GM12874 (cell line): ENCODE measurements at regions not wholly inside any gene's neighbourhood (a gene's known extent, or its start where the extent isn't known, plus 50 kb on each side); places are given as distances from the start of the nearest gene placed in this dataset.

Experiments
- TF ChIP-seq, protein P1 (sequence below): IDR thresholded peaks from 2 replicates; pipeline ENCODE4 v1.5.1; 2011; ENCODE audit warnings: low read depth, mild to moderate bottlenecking, control low read depth, low read length, moderate library complexity; ENCODE audit not compliant: insufficient read depth

DNA sequence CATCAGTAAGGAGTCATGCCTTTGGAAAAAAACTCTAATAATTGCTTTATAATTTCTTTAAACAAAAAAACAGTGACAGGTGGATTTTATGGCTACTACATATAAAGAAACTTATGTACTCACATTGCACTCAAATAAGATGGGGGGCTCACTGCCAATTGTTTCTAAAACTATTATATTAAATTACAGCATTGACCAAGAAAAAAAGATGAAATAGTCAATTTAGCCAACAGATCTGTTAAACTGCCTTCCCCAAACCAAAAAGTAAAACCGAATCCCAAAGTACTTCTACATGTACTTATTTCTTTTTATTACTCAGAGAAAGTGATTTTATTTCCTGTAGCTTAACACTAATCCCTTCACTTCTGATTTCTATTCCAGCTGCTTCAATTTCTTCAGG lies 716.8 kb upstream of the SLITRK5 start:
- TF ChIP-seq, protein P1, sequence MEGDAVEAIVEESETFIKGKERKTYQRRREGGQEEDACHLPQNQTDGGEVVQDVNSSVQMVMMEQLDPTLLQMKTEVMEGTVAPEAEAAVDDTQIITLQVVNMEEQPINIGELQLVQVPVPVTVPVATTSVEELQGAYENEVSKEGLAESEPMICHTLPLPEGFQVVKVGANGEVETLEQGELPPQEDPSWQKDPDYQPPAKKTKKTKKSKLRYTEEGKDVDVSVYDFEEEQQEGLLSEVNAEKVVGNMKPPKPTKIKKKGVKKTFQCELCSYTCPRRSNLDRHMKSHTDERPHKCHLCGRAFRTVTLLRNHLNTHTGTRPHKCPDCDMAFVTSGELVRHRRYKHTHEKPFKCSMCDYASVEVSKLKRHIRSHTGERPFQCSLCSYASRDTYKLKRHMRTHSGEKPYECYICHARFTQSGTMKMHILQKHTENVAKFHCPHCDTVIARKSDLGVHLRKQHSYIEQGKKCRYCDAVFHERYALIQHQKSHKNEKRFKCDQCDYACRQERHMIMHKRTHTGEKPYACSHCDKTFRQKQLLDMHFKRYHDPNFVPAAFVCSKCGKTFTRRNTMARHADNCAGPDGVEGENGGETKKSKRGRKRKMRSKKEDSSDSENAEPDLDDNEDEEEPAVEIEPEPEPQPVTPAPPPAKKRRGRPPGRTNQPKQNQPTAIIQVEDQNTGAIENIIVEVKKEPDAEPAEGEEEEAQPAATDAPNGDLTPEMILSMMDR = no peak

DNA sequence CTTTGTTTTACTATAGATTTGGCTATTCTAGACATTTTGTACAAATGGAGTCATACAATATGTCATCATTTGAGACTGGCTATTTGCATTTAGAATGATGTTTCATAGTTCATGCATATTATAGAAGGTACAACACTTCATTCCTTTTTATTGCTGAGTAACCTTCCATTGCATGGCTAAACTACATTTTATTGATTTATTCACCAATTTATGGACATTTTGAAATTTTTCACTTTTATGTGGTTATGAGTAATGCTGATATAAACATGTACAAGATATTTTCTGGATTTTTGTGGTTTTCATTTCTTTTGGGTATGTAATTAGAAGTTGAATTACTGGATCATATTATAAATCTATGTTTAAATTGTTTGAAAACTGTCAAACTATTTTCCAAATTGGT lies 710.3 kb upstream of the SLITRK5 start:
- TF ChIP-seq, protein P1 = no peak

DNA sequence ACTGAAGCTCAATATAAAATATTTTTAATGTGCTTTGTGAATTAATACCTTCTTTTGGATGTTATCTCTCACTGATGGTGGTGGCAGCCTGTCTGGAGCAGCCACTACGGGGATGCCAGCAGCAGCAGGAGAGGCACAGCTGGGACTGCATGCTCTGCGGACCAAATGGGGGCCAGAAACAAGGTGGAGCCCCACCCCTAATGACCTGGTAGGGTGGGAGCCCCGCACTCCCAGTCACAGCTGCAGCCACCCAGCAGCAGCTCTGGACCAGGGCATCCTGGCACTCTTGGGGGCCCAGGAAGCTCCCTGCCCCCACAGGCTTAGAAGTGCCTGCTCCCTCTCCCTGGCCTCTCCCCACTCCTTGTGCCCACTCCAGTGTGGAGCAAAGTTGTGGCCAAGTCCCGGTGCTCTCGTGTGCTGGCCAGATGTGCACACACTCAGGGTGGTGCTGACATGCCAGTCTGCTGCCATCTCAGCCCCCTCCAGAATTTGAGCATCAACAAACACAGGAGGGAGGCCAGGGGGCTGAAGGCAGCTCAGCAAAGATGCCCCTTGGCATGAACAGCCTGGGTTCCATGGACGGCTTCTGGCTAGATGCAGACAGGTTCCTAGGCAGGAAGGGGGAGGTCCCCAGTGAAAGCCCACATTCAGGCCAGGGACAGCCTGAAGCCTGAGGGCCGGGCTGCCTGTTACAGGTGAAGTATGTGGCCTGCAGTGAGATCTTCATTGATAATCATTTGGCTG lies 696.7 kb upstream of the SLITRK5 start:
- TF ChIP-seq, protein P1 = no peak

DNA sequence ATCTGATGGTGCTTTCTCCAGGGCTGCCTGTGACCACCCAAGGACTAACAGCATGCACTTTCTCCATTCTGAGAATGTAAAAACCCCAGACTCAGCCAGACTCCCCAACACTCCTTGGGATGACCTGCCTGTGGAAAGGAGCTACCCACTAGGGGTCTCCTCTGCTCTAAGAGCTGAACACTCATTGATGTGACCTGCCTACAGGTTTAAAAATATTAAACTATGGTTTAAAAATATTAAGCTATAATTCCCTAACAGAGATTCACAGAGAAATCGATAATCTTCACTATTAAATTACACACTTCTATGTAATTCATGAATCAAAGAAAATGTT lies 696.2 kb upstream of the SLITRK5 start:
- TF ChIP-seq, protein P1 = no peak

DNA sequence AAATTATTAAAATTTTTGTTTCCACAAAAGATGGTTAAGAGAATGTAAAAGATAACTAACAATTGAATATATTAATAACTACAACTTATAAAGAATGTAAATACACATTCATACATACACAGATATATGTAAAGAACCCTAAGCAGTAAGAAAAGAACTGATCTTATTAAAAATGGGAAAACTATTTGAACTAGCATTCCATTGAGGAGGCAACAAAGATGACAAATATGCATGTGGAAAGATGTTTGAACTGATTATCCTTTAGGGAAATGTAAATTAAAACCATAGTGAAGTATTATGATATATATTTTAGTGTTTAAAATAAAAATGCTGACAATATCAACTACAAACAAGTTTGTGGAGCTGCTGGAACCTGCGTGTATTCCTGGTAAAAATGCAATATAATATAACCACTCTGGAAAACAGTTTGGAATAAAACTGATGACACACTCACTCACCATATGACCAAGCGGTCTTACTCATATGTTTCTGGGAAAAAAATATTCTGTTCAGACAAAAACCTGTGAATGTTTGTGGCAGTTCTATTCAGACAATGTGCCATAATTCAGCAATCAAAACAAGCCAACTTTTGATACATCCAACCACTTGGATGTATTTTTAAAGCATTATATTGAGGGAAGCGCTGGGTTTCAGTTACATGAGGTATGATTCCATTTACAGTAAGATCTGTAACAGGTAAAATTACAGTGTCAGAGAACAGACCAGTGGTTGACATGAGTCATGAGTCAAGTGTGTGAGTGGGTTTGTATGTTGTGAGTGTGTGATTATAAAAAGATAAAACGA lies 694.4 kb upstream of the SLITRK5 start:
- TF ChIP-seq, protein P1 = no peak

DNA sequence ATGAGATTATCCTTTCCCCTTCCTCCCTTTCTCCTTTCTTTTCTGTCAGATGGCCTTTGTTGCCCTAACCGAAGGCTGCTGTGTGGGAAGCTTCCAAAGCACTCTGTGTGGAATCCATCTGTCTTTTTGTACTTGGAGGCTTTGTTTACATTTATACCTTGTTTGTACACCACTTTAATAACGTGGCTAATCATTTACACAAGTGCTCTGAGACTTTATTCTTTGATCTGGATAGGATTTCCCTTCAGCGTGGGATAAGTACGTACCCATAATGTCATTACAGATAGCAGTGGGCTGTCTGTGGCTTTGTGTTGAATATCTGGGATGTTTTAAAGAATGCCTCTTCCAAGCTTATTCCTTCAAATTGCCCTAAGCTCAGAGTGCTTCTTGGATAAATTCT lies 684.7 kb upstream of the SLITRK5 start:
- TF ChIP-seq, protein P1 = no peak

DNA sequence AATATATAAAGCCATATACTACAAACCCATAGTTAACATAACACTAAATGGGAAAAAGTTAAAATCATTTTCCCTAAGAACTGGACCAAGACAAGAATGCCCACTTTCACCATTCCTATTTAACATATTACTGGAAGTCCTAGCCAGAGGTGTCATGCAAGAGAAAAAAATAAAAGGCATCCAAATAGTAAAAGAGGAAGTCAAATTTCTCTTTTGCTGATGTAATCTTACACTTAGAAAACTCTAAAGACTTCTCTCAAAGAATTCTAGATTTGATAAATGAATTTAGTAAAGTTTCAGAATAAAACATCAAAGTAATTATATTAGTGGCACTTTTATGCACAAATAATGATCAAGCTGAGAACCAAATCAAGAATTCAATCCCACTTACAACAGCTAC lies 678.9 kb upstream of the SLITRK5 start:
- TF ChIP-seq, protein P1 = no peak
